WTC11 (cell line): ENCODE measurements at regions not wholly inside any gene's neighbourhood (a gene's known extent, or its start where the extent isn't known, plus 50 kb on each side); places are given as distances from the start of the nearest gene placed in this dataset.

Experiments
- ATAC-seq: fragments of 200-7000 bp; cut with Tn5 transposase; 2 replicates; pipeline ENCODE4 v1.10.0; 2021; ENCODE audit warnings: mild to moderate bottlenecking, moderate library complexity
- CTCF ChIA-PET: fragments of 300-600 bp; sonication (Branson Sonifier 250); formaldehyde crosslinking; loops from one replicate; lab custom pipeline; 2021; ENCODE audit warnings: antibody characterized with exemption; lab: Charles Lee
- POLR2A ChIA-PET: fragments of 350-600 bp; sonication (Branson Sonifier 250); formaldehyde crosslinking; loops from one replicate; lab custom pipeline; 2021; ENCODE audit warnings: antibody characterized with exemption; lab: Charles Lee
- DNase-seq: peaks from one replicate; pipeline ENCODE4 v3.0.0; 2021; ENCODE audit warnings: low spot score
- H3K27ac Mint-ChIP-seq: 2 replicates; pipeline ENCODE4 v1.8.0; 2021; ENCODE audit warnings: mixed read lengths
- H3K27me3 Mint-ChIP-seq: 2 replicates; pipeline ENCODE4 v1.8.0; 2021; ENCODE audit warnings: low read depth, mild to moderate bottlenecking, moderate library complexity, mixed read lengths
- H3K36me3 Mint-ChIP-seq: 2 replicates; pipeline ENCODE4 v1.8.0; 2021; ENCODE audit warnings: mixed read lengths
- H3K4me1 Mint-ChIP-seq: 2 replicates; pipeline ENCODE4 v1.8.0; 2022; ENCODE audit warnings: mixed read lengths
- H3K4me3 Mint-ChIP-seq: 2 replicates; pipeline ENCODE4 v1.8.0; 2021; ENCODE audit warnings: mild to moderate bottlenecking, moderate library complexity, mixed read lengths
- H3K9me3 Mint-ChIP-seq: 2 replicates; pipeline ENCODE4 v1.8.0; 2021; ENCODE audit warnings: mixed read lengths
- CREB1 ChIP-seq: sonication (generic); formaldehyde crosslinking; IDR thresholded peaks from 2 replicates; pipeline ENCODE4 v1.8.0; 2023; ENCODE audit warnings: mild to moderate bottlenecking, missing genetic modification reagents
- CREM ChIP-seq: sonication (generic); formaldehyde crosslinking; IDR thresholded peaks from 2 replicates; pipeline ENCODE4 v1.8.1; 2022; ENCODE audit warnings: mild to moderate bottlenecking, missing genetic modification reagents, moderate library complexity
- FOXK1 ChIP-seq: sonication (generic); formaldehyde crosslinking; IDR thresholded peaks from 2 replicates; pipeline ENCODE4 v1.8.0; 2022; ENCODE audit warnings: mild to moderate bottlenecking, moderate library complexity, missing genetic modification reagents
- IRF2 ChIP-seq: sonication (generic); formaldehyde crosslinking; IDR thresholded peaks from 2 replicates; pipeline ENCODE4 v1.8.0; 2022; ENCODE audit warnings: low read depth, missing genetic modification reagents, borderline replicate concordance
- JUN ChIP-seq: sonication (generic); formaldehyde crosslinking; IDR thresholded peaks from 2 replicates; pipeline ENCODE4 v1.8.0; 2023; ENCODE audit warnings: mild to moderate bottlenecking, missing genetic modification reagents
- KAT7 ChIP-seq: sonication (generic); formaldehyde crosslinking; IDR thresholded peaks from 2 replicates; pipeline ENCODE4 v1.8.1; 2023; ENCODE audit warnings: missing genetic modification reagents, mild to moderate bottlenecking, borderline replicate concordance
- MXD4 ChIP-seq: fragments of 250-450 bp; sonication (Bioruptor Pico); IDR thresholded peaks from 2 replicates; pipeline ENCODE4 v1.8.0; 2021; ENCODE audit warnings: mild to moderate bottlenecking, moderate library complexity, borderline replicate concordance
- NFYB ChIP-seq: sonication (generic); formaldehyde crosslinking; conservative IDR thresholded peaks from 2 replicates; pipeline ENCODE4 v1.8.0; 2022; ENCODE audit warnings: low read depth, missing genetic modification reagents
- SOX15 ChIP-seq: fragments of 250-450 bp; sonication (Bioruptor Pico); IDR thresholded peaks from 2 replicates; pipeline ENCODE4 v1.9.0; 2021; ENCODE audit warnings: mild to moderate bottlenecking
- ZNF396 ChIP-seq: fragments of 250-450 bp; sonication (Bioruptor Pico); IDR thresholded peaks from 2 replicates; pipeline ENCODE4 v1.8.0; 2021; ENCODE audit warnings: mild to moderate bottlenecking, moderate library complexity, borderline replicate concordance
- ZNF423 ChIP-seq: fragments of 250-450 bp; sonication (Bioruptor Pico); IDR thresholded peaks from 2 replicates; pipeline ENCODE4 v2.1.2; 2022; ENCODE audit warnings: mild to moderate bottlenecking, moderate library complexity
- TF ChIP-seq, protein P1 (sequence below): fragments of 250-450 bp; sonication (Bioruptor Pico); IDR thresholded peaks from 2 replicates; pipeline ENCODE4 v1.9.0; 2021; ENCODE audit warnings: mild to moderate bottlenecking, borderline replicate concordance
- TF ChIP-seq, protein P2 (sequence below): sonication (generic); formaldehyde crosslinking; IDR thresholded peaks from 2 replicates; pipeline ENCODE4 v1.8.1; 2022; ENCODE audit warnings: low read depth, mild to moderate bottlenecking, moderate library complexity, missing genetic modification reagents, borderline replicate concordance
- TF ChIP-seq, protein P3 (sequence below): sonication (generic); formaldehyde crosslinking; IDR thresholded peaks from 2 replicates; pipeline ENCODE4 v1.8.1; 2022; ENCODE audit warnings: missing genetic modification reagents, borderline replicate concordance
- TF ChIP-seq, protein P4 (sequence below): sonication (generic); formaldehyde crosslinking; IDR thresholded peaks from 2 replicates; pipeline ENCODE4 v1.8.1; 2023; ENCODE audit warnings: mild to moderate bottlenecking, missing genetic modification reagents, moderate library complexity
- TF ChIP-seq, protein P5 (sequence below): sonication (generic); formaldehyde crosslinking; IDR thresholded peaks from 2 replicates; pipeline ENCODE4 v1.8.1; 2023; ENCODE audit warnings: mild to moderate bottlenecking, moderate library complexity, missing genetic modification reagents
- TF ChIP-seq, protein P6 (sequence below): sonication (generic); formaldehyde crosslinking; IDR thresholded peaks from 2 replicates; pipeline ENCODE4 v1.8.0; 2023; ENCODE audit warnings: missing genetic modification reagents, mild to moderate bottlenecking, borderline replicate concordance
- TF ChIP-seq, protein P7 (sequence below): sonication (generic); formaldehyde crosslinking; IDR thresholded peaks from 2 replicates; pipeline ENCODE4 v1.8.1; 2023; ENCODE audit warnings: mild to moderate bottlenecking, missing genetic modification reagents, borderline replicate concordance

DNA sequence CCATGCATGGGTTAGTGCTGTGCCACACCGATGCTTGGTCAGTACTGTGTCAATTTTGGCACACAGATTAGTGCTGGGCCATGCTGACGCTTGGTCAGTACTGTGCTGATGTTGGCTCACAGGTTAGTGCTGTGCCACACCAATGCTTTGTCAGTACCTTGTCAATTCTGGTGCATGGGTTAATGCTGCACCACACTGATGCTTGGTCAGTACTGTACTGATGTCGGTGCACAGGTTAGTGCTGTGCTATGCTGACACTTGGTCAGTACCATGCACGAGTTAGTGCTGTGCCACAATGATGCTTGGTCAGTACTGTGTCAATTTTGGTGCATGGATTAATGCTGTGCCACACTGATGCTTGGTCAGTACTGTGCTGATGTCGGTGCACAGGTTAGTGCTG lies 103.0 kb downstream of the NPIPB11 start (continued):
- TF ChIP-seq, protein P1, sequence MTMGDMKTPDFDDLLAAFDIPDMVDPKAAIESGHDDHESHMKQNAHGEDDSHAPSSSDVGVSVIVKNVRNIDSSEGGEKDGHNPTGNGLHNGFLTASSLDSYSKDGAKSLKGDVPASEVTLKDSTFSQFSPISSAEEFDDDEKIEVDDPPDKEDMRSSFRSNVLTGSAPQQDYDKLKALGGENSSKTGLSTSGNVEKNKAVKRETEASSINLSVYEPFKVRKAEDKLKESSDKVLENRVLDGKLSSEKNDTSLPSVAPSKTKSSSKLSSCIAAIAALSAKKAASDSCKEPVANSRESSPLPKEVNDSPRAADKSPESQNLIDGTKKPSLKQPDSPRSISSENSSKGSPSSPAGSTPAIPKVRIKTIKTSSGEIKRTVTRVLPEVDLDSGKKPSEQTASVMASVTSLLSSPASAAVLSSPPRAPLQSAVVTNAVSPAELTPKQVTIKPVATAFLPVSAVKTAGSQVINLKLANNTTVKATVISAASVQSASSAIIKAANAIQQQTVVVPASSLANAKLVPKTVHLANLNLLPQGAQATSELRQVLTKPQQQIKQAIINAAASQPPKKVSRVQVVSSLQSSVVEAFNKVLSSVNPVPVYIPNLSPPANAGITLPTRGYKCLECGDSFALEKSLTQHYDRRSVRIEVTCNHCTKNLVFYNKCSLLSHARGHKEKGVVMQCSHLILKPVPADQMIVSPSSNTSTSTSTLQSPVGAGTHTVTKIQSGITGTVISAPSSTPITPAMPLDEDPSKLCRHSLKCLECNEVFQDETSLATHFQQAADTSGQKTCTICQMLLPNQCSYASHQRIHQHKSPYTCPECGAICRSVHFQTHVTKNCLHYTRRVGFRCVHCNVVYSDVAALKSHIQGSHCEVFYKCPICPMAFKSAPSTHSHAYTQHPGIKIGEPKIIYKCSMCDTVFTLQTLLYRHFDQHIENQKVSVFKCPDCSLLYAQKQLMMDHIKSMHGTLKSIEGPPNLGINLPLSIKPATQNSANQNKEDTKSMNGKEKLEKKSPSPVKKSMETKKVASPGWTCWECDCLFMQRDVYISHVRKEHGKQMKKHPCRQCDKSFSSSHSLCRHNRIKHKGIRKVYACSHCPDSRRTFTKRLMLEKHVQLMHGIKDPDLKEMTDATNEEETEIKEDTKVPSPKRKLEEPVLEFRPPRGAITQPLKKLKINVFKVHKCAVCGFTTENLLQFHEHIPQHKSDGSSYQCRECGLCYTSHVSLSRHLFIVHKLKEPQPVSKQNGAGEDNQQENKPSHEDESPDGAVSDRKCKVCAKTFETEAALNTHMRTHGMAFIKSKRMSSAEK: no peak
- TF ChIP-seq NFYB (CRISPR knock-in tag) (no peak), CREM (CRISPR knock-in tag) (no peak), MXD4 (CRISPR knock-in tag) (no peak), ZNF396 (CRISPR knock-in tag) (no peak)
- TF ChIP-seq, protein P2, sequence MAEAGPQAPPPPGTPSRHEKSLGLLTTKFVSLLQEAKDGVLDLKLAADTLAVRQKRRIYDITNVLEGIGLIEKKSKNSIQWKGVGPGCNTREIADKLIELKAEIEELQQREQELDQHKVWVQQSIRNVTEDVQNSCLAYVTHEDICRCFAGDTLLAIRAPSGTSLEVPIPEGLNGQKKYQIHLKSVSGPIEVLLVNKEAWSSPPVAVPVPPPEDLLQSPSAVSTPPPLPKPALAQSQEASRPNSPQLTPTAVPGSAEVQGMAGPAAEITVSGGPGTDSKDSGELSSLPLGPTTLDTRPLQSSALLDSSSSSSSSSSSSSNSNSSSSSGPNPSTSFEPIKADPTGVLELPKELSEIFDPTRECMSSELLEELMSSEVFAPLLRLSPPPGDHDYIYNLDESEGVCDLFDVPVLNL: no peak
- TF ChIP-seq, protein P3, sequence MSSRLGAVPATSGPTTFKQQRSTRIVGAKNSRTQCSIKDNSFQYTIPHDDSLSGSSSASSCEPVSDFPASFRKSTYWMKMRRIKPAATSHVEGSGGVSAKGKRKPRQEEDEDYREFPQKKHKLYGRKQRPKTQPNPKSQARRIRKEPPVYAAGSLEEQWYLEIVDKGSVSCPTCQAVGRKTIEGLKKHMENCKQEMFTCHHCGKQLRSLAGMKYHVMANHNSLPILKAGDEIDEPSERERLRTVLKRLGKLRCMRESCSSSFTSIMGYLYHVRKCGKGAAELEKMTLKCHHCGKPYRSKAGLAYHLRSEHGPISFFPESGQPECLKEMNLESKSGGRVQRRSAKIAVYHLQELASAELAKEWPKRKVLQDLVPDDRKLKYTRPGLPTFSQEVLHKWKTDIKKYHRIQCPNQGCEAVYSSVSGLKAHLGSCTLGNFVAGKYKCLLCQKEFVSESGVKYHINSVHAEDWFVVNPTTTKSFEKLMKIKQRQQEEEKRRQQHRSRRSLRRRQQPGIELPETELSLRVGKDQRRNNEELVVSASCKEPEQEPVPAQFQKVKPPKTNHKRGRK: no peak
- TF ChIP-seq, protein P4, sequence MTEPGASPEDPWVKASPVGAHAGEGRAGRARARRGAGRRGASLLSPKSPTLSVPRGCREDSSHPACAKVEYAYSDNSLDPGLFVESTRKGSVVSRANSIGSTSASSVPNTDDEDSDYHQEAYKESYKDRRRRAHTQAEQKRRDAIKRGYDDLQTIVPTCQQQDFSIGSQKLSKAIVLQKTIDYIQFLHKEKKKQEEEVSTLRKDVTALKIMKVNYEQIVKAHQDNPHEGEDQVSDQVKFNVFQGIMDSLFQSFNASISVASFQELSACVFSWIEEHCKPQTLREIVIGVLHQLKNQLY (CRISPR knock-in tag): no peak
- TF ChIP-seq, protein P5, sequence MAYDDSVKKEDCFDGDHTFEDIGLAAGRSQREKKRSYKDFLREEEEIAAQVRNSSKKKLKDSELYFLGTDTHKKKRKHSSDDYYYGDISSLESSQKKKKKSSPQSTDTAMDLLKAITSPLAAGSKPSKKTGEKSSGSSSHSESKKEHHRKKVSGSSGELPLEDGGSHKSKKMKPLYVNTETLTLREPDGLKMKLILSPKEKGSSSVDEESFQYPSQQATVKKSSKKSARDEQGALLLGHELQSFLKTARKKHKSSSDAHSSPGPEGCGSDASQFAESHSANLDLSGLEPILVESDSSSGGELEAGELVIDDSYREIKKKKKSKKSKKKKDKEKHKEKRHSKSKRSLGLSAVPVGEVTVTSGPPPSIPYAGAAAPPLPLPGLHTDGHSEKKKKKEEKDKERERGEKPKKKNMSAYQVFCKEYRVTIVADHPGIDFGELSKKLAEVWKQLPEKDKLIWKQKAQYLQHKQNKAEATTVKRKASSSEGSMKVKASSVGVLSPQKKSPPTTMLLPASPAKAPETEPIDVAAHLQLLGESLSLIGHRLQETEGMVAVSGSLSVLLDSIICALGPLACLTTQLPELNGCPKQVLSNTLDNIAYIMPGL (CRISPR knock-in tag): no peak
- TF ChIP-seq, protein P6, sequence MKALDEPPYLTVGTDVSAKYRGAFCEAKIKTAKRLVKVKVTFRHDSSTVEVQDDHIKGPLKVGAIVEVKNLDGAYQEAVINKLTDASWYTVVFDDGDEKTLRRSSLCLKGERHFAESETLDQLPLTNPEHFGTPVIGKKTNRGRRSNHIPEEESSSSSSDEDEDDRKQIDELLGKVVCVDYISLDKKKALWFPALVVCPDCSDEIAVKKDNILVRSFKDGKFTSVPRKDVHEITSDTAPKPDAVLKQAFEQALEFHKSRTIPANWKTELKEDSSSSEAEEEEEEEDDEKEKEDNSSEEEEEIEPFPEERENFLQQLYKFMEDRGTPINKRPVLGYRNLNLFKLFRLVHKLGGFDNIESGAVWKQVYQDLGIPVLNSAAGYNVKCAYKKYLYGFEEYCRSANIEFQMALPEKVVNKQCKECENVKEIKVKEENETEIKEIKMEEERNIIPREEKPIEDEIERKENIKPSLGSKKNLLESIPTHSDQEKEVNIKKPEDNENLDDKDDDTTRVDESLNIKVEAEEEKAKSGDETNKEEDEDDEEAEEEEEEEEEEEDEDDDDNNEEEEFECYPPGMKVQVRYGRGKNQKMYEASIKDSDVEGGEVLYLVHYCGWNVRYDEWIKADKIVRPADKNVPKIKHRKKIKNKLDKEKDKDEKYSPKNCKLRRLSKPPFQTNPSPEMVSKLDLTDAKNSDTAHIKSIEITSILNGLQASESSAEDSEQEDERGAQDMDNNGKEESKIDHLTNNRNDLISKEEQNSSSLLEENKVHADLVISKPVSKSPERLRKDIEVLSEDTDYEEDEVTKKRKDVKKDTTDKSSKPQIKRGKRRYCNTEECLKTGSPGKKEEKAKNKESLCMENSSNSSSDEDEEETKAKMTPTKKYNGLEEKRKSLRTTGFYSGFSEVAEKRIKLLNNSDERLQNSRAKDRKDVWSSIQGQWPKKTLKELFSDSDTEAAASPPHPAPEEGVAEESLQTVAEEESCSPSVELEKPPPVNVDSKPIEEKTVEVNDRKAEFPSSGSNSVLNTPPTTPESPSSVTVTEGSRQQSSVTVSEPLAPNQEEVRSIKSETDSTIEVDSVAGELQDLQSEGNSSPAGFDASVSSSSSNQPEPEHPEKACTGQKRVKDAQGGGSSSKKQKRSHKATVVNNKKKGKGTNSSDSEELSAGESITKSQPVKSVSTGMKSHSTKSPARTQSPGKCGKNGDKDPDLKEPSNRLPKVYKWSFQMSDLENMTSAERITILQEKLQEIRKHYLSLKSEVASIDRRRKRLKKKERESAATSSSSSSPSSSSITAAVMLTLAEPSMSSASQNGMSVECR (CRISPR knock-in tag): no peak

DNA sequence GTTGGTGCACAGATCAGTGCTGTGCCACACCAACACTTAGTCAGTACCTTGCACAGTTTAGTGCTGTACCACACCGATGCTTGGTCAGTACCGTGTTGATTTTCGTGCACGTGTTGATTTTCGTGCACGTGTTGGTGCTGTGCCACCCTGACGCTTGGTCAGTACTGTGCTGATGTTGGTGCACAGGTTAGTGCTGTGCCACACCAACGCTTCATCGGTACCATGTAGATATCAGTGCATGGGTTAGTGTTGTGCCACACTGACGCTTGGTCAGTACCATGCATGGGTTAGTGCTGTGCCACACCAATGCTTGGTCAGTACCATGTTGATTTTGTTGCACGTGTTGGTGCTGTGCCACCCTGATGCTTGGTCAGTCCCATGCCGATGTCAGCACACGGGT lies 103.5 kb downstream of the NPIPB11 start:
- DNase-seq: no peak
- Mint-ChIP-seq H3K27me3 (no peaks in the 10 kb centered on the region), H3K4me1 (peaks cover 6% of the 10 kb centered on the region; the same call in 1 of the 2 replicates), H3K4me3 (no peak overlapping the region), H3K36me3 (no peaks in the 10 kb centered on the region), H3K9me3 (no peaks in the 10 kb centered on the region), H3K27ac (no peak overlapping the region)
- ChIA-PET POLR2A (no interaction called here), CTCF (no interaction called here)
- ATAC-seq: no peak
- TF ChIP-seq FOXK1 (CRISPR knock-in tag): no peak
- no peak for TF ChIP-seq JUN
- TF ChIP-seq, protein P7, sequence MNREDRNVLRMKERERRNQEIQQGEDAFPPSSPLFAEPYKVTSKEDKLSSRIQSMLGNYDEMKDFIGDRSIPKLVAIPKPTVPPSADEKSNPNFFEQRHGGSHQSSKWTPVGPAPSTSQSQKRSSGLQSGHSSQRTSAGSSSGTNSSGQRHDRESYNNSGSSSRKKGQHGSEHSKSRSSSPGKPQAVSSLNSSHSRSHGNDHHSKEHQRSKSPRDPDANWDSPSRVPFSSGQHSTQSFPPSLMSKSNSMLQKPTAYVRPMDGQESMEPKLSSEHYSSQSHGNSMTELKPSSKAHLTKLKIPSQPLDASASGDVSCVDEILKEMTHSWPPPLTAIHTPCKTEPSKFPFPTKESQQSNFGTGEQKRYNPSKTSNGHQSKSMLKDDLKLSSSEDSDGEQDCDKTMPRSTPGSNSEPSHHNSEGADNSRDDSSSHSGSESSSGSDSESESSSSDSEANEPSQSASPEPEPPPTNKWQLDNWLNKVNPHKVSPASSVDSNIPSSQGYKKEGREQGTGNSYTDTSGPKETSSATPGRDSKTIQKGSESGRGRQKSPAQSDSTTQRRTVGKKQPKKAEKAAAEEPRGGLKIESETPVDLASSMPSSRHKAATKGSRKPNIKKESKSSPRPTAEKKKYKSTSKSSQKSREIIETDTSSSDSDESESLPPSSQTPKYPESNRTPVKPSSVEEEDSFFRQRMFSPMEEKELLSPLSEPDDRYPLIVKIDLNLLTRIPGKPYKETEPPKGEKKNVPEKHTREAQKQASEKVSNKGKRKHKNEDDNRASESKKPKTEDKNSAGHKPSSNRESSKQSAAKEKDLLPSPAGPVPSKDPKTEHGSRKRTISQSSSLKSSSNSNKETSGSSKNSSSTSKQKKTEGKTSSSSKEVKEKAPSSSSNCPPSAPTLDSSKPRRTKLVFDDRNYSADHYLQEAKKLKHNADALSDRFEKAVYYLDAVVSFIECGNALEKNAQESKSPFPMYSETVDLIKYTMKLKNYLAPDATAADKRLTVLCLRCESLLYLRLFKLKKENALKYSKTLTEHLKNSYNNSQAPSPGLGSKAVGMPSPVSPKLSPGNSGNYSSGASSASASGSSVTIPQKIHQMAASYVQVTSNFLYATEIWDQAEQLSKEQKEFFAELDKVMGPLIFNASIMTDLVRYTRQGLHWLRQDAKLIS (CRISPR knock-in tag): no peak
- no peak for TF ChIP-seq SOX15 (CRISPR knock-in tag)
- TF ChIP-seq CREB1 (CRISPR knock-in tag): no peak
- no peak for TF ChIP-seq ZNF423 (CRISPR knock-in tag)
- TF ChIP-seq KAT7 (CRISPR knock-in tag): no peak
- TF ChIP-seq IRF2 (CRISPR knock-in tag): no peak
